ENCODE measurements at regions not wholly inside any gene's neighbourhood (a gene's known extent, or its start where the extent isn't known, plus 50 kb on each side); places are given as distances from the start of the nearest gene placed in this dataset.
"Not testable (repeated sequence)": the region's sequence is repeated elsewhere in the genome, so short reads cannot be mapped to it uniquely, and the experiment has no call there.

DNA sequence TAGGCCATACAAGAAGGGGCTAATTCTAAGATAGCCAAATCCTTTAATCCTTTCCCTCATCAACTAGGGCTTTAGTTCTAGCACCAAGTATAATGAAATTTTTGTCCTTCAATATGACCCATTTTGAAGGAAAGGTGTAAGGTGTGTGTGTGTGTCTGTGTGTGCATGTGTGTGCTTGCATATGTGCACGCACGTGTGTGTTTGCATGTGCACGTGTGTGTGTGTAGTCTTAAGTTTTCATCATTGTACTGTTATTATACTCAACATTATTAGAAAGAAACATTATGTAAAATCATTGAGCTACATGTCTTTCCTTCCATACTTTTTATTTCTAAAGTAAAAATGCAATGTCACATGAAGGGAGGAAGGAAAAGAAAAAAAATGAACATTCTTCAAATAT, 547.7 kb downstream of the FAM181B start:
- Histone ChIP-seq H3K4me1 (ENCODE audit: control insufficient read depth in 1 of 2, insufficient read depth in 2 of 2, low read length in 2 of 2) (no peaks in the 10 kb centered on the region), H3K18ac (ENCODE audit: low read length) (no peak overlapping the region)

DNA sequence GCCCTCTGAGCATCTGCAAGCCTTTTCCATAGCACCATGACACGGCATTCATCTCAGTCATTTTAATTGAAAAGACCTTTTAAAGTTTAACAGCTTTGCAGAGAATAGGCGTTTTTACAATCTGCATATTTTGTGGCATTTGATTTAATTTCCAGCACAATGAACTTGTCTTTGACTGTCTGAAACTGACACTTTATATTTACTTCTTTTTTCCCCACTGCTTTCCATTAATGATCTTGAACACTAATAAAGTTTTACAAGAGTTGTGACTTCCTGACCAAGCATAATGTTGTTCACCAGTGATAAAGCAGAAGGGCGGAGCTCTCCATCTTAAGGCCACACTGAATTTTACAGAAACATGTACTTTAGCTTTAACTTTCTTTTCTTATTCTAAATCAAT, 548.7 kb downstream of the FAM181B start:
- Histone ChIP-seq H3K27ac (ENCODE audit: low read depth, low read length) (no peak overlapping the region), H3K36me3 (ENCODE audit: control insufficient read depth in 1 of 2, insufficient read depth in 2 of 2, low read length in 2 of 2) (no peaks in the 10 kb centered on the region), H3K14ac (ENCODE audit: low read length) (no peak overlapping the region), H4K12ac (ENCODE audit: low read depth, low read length) (no peak overlapping the region), H3K4me1 (ENCODE audit: control insufficient read depth in 1 of 2, insufficient read depth in 2 of 2, low read length in 2 of 2) (no peaks in the 10 kb centered on the region), H4K91ac (ENCODE audit: low read depth, low read length) (no peak overlapping the region), H3K9me3 (ENCODE audit: insufficient read depth, low read depth, low read length) (no peaks in the 10 kb centered on the region), H3K79me2 (ENCODE audit: control insufficient read depth, insufficient read depth, low read length, poor library complexity) (no peaks in the 10 kb centered on the region), H2BK120ac (ENCODE audit: insufficient read depth, low read length, poor library complexity) (no peak overlapping the region), H2BK5ac (ENCODE audit: low read depth, low read length, poor library complexity) (no peak overlapping the region), H3K4ac (ENCODE audit: low read depth, low read length) (no peak overlapping the region), H3K79me1 (ENCODE audit: low read length) (no peaks in the 10 kb centered on the region), H3K4me3 (ENCODE audit: low read depth, low read length) (no peak overlapping the region), H2BK12ac (ENCODE audit: low read length) (no peak overlapping the region), H2AK5ac (ENCODE audit: low read length) (no peak overlapping the region), H4K8ac (ENCODE audit: low read depth, low read length) (no peak overlapping the region), H3K4me2 (ENCODE audit: low read length) (no peak overlapping the region), H3K18ac (ENCODE audit: low read length) (no peak overlapping the region), H2AFZ (ENCODE audit: insufficient read depth, low read length, poor library complexity) (no peak overlapping the region), H3K9ac (ENCODE audit: low read length) (no peak overlapping the region), H3K23ac (ENCODE audit: low read length) (no peak overlapping the region), H3K27me3 (ENCODE audit: insufficient read depth, low read length) (no peaks in the 10 kb centered on the region)
- no peak for DNase-seq
- WGBS (ENCODE audit: extremely low coverage, insufficient coverage, insufficient read length), result no CpG with 5 or more reads among the region's 3 CpGs

More for the DNA sequence above, 547.7 kb downstream of the FAM181B start:
- no peaks in the 10 kb centered on the region for H3K36me3 ChIP-seq (ENCODE audit: control insufficient read depth in 1 of 2, insufficient read depth in 2 of 2, low read length in 2 of 2)
- no peak overlapping the region for H2BK5ac ChIP-seq (ENCODE audit: low read depth, low read length, poor library complexity)
- no peak overlapping the region for H2AFZ ChIP-seq (ENCODE audit: insufficient read depth, low read length, poor library complexity)
- no peak overlapping the region for H4K8ac ChIP-seq (ENCODE audit: low read depth, low read length)
- no peak overlapping the region for H2AK5ac ChIP-seq (ENCODE audit: low read length)
- no peaks in the 10 kb centered on the region for H3K79me2 ChIP-seq (ENCODE audit: control insufficient read depth, insufficient read depth, low read length, poor library complexity)
- no peaks in the 10 kb centered on the region for H3K27me3 ChIP-seq (ENCODE audit: insufficient read depth, low read length)
- no peak overlapping the region for H3K4me3 ChIP-seq (ENCODE audit: low read depth, low read length)
- no peak overlapping the region for H4K91ac ChIP-seq (ENCODE audit: low read depth, low read length)
- WGBS (ENCODE audit: extremely low coverage, insufficient coverage, insufficient read length), result no CpG with 5 or more reads among the region's 3 CpGs
- no peak overlapping the region for H4K12ac ChIP-seq (ENCODE audit: low read depth, low read length)
- no peak overlapping the region for H3K27ac ChIP-seq (ENCODE audit: low read depth, low read length)
- no peaks in the 10 kb centered on the region for H3K9me3 ChIP-seq (ENCODE audit: insufficient read depth, low read depth, low read length)
- H3K79me1 ChIP-seq (ENCODE audit: low read length), result no peaks in the 10 kb centered on the region
- H3K4ac ChIP-seq (ENCODE audit: low read depth, low read length), result no peak overlapping the region
- H3K4me2 ChIP-seq (ENCODE audit: low read length), result no peak overlapping the region
- no peak for DNase-seq
- H3K9ac ChIP-seq (ENCODE audit: low read length), result no peak overlapping the region
- no peak overlapping the region for H2BK12ac ChIP-seq (ENCODE audit: low read length)
- no peak overlapping the region for H2BK120ac ChIP-seq (ENCODE audit: insufficient read depth, low read length, poor library complexity)
- H3K14ac ChIP-seq (ENCODE audit: low read length), result no peak overlapping the region
- H3K23ac ChIP-seq (ENCODE audit: low read length), result no peak overlapping the region

DNA sequence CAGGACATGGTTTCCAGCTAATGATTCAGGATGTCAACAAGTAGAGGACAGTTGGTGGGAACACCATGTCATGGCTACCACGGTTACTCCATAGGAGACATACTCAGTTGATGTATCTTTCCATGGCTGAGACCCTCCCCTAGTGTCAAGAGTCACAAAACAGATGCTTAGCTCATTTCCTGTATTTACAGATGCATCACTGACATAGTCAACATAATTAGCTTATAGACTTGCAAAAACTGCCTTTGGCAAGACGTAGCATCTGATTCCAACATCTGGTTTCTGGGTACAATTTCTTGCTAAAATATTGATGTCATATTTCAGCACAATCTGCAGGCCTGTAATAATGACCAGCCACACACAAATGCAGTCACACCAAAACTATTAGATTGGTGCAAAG, 550.3 kb downstream of the FAM181B start:
- no peak overlapping the region for H3K23ac ChIP-seq (ENCODE audit: low read length)
- no peak overlapping the region for H2BK12ac ChIP-seq (ENCODE audit: low read length)
- no peak overlapping the region for H4K91ac ChIP-seq (ENCODE audit: low read depth, low read length)
- DNase-seq, result no peak
- no CpG with 5 or more reads among the region's 2 CpGs for WGBS (ENCODE audit: extremely low coverage, insufficient coverage, insufficient read length)
- no peak overlapping the region for H3K4ac ChIP-seq (ENCODE audit: low read depth, low read length)
- no peaks in the 10 kb centered on the region for H3K79me1 ChIP-seq (ENCODE audit: low read length)
- H3K4me2 ChIP-seq (ENCODE audit: low read length), result no peak overlapping the region
- H3K4me3 ChIP-seq (ENCODE audit: low read depth, low read length), result no peak overlapping the region
- H2BK5ac ChIP-seq (ENCODE audit: low read depth, low read length, poor library complexity), result no peak overlapping the region
- no peak overlapping the region for H2AK5ac ChIP-seq (ENCODE audit: low read length)
- H2BK120ac ChIP-seq (ENCODE audit: insufficient read depth, low read length, poor library complexity), result no peak overlapping the region
- no peaks in the 10 kb centered on the region for H3K27me3 ChIP-seq (ENCODE audit: insufficient read depth, low read length)
- H3K14ac ChIP-seq (ENCODE audit: low read length), result no peak overlapping the region
- no peaks in the 10 kb centered on the region for H3K4me1 ChIP-seq (ENCODE audit: control insufficient read depth in 1 of 2, insufficient read depth in 2 of 2, low read length in 2 of 2)
- H4K8ac ChIP-seq (ENCODE audit: low read depth, low read length), result no peak overlapping the region
- no peaks in the 10 kb centered on the region for H3K79me2 ChIP-seq (ENCODE audit: control insufficient read depth, insufficient read depth, low read length, poor library complexity)
- H3K27ac ChIP-seq (ENCODE audit: low read depth, low read length), result no peak overlapping the region
- H3K9ac ChIP-seq (ENCODE audit: low read length), result no peak overlapping the region
- H3K18ac ChIP-seq (ENCODE audit: low read length), result no peak overlapping the region
- no peak overlapping the region for H2AFZ ChIP-seq (ENCODE audit: insufficient read depth, low read length, poor library complexity)
- no peaks in the 10 kb centered on the region for H3K36me3 ChIP-seq (ENCODE audit: control insufficient read depth in 1 of 2, insufficient read depth in 2 of 2, low read length in 2 of 2)
- no peaks in the 10 kb centered on the region for H3K9me3 ChIP-seq (ENCODE audit: insufficient read depth, low read depth, low read length)
- no peak overlapping the region for H4K12ac ChIP-seq (ENCODE audit: low read depth, low read length)

DNA sequence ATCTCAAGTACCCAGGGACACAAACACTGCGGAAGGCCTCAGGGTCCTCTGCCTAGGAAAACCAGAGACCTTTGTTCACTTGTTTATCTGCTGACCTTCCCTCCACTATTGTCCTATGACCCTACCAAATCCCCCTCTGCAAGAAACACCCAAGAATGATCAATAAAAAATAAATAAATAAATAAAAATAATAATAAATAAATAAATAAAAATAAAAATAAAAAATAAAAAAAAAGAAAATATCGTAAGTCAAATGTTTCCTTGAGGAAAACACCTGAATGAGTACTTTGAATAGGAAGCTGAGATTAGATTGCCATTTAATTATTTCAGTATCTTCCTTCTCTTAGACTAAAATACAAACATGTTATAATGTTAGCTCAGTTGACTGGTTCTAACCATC, 551.0 kb downstream of the FAM181B start:
- H3K79me1 ChIP-seq (ENCODE audit: low read length); H3K27ac ChIP-seq (ENCODE audit: low read depth, low read length); H3K4me3 ChIP-seq (ENCODE audit: low read depth, low read length); H4K12ac ChIP-seq (ENCODE audit: low read depth, low read length); H3K36me3 ChIP-seq (ENCODE audit: control insufficient read depth in 1 of 2, insufficient read depth in 2 of 2, low read length in 2 of 2); H2AK5ac ChIP-seq (ENCODE audit: low read length); H3K14ac ChIP-seq (ENCODE audit: low read length); H3K18ac ChIP-seq (ENCODE audit: low read length); H3K4me1 ChIP-seq (ENCODE audit: control insufficient read depth in 1 of 2, insufficient read depth in 2 of 2, low read length in 2 of 2); H3K27me3 ChIP-seq (ENCODE audit: insufficient read depth, low read length); H2BK5ac ChIP-seq (ENCODE audit: low read depth, low read length, poor library complexity); H3K23ac ChIP-seq (ENCODE audit: low read length); H3K9ac ChIP-seq (ENCODE audit: low read length); H2BK120ac ChIP-seq (ENCODE audit: insufficient read depth, low read length, poor library complexity); H2AFZ ChIP-seq (ENCODE audit: insufficient read depth, low read length, poor library complexity); DNase-seq; H4K91ac ChIP-seq (ENCODE audit: low read depth, low read length); H4K8ac ChIP-seq (ENCODE audit: low read depth, low read length); H3K4me2 ChIP-seq (ENCODE audit: low read length); H3K4ac ChIP-seq (ENCODE audit: low read depth, low read length); H3K9me3 ChIP-seq (ENCODE audit: insufficient read depth, low read depth, low read length); H3K79me2 ChIP-seq (ENCODE audit: control insufficient read depth, insufficient read depth, low read length, poor library complexity); H2BK12ac ChIP-seq (ENCODE audit: low read length): not testable (repeated sequence)
- WGBS (ENCODE audit: extremely low coverage, insufficient coverage, insufficient read length), result no CpG with 5 or more reads among the region's 2 CpGs

Data from trophoblast cell (in vitro differentiated cells and primary cell).